Neural cell (in vitro differentiated cells): ENCODE measurements at regions not wholly inside any gene's neighbourhood (a gene's known extent, or its start where the extent isn't known, plus 50 kb on each side); places are given as distances from the start of the nearest gene placed in this dataset.

ENCODE experiments used
- CTCF ChIP-seq: fragments of 450-650 bp; IDR thresholded peaks from 2 replicates; pipeline ENCODE4 v1.5.1; 2014; ENCODE audit warnings: antibody characterized with exemption, mild to moderate bottlenecking, moderate library complexity; ENCODE audit not compliant: poor library complexity, severe bottlenecking
- EP300 ChIP-seq: fragments of 450-650 bp; conservative IDR thresholded peaks from 2 replicates; pipeline ENCODE4 v1.6.1; 2014; ENCODE audit warnings: antibody characterized with exemption, mild to moderate bottlenecking, moderate library complexity; ENCODE audit not compliant: poor library complexity, severe bottlenecking
- EZH2 ChIP-seq: fragments of 200-600, 300-800 bp; shearing (Covaris generic), sonication (generic); IDR thresholded peaks from 2 replicates; pipeline ENCODE4 v1.6.1; 2014; ENCODE audit warnings: antibody characterized with exemption, low read length, borderline replicate concordance, mild to moderate bottlenecking; ENCODE audit not compliant: insufficient read depth, poor library complexity, severe bottlenecking
- MXI1 ChIP-seq: fragments of 450-650 bp; conservative IDR thresholded peaks from 2 replicates; pipeline ENCODE4 v1.6.1; 2014; ENCODE audit warnings: antibody characterized with exemption, mild to moderate bottlenecking; ENCODE audit not compliant: poor library complexity, severe bottlenecking
- POLR2AphosphoS5 ChIP-seq: IDR thresholded peaks from 2 replicates; pipeline ENCODE4 v1.6.1; 2012
- RAD21 ChIP-seq: fragments of 450-650 bp; conservative IDR thresholded peaks from 2 replicates; pipeline ENCODE4 v1.6.1; 2014; ENCODE audit warnings: antibody characterized with exemption, mild to moderate bottlenecking, moderate library complexity
- REST ChIP-seq: IDR thresholded peaks from 2 replicates; pipeline ENCODE4 v1.6.1; 2012; ENCODE audit warnings: borderline replicate concordance
- TAF1 ChIP-seq: IDR thresholded peaks from 2 replicates; pipeline ENCODE4 v1.6.1; 2012; ENCODE audit warnings: low read depth

- no peak for TF ChIP-seq CTCF
- TF ChIP-seq EZH2 = no peak
- no peak for TF ChIP-seq EP300
- no peak for TF ChIP-seq POLR2AphosphoS5
- TF ChIP-seq MXI1 = no peak
- TF ChIP-seq RAD21 = no peak
- no peak for TF ChIP-seq TAF1
- TF ChIP-seq REST = no peak
Observed at GRCh38 chr13:39208636-39209035, 170.4 kb downstream of the NHLRC3 start.
